AG04449 (cell line): ENCODE measurements at regions not wholly inside any gene's neighbourhood (a gene's known extent, or its start where the extent isn't known, plus 50 kb on each side); places are given as distances from the start of the nearest gene placed in this dataset.

Experiments
- CTCF ChIA-PET: fragments of 350-600 bp; formaldehyde crosslinking; extraction: SDS; loops from one replicate; lab custom pipeline; 2021; ENCODE audit warnings: antibody characterized with exemption; lab: Yijun Ruan, JAX
- POLR2A ChIA-PET: fragments of 400-600, 350-600 bp; formaldehyde crosslinking; extraction: SDS; loops from one replicate; lab custom pipeline; 2020; ENCODE audit warnings: antibody characterized with exemption, inconsistent platforms; lab: Yijun Ruan, JAX
- DNase-seq: peaks from one replicate; pipeline ENCODE4 v3.0.0-alpha.2; 2010; ENCODE audit warnings: low read depth, low spot score
- H3K4me3 ChIP-seq: 2 replicates; pipeline ENCODE4 v1.5.1; 2011; ENCODE audit warnings: low read depth, mild to moderate bottlenecking, control low read depth, low read length
- CTCF ChIP-seq: IDR thresholded peaks from one replicate; pipeline ENCODE4 v1.5.1; 2011; ENCODE audit warnings: mild to moderate bottlenecking, moderate library complexity, low read length, control low read depth, inconsistent platforms; ENCODE audit not compliant: insufficient read depth; ENCODE audit errors: missing control alignments

GRCh38 chr6:878179-878578, 185.2 kb upstream of the EXOC2 start:
- no peak overlapping the region for H3K4me3 ChIP-seq
- CTCF ChIA-PET: no interaction called here
- TF ChIP-seq CTCF: no peak

GRCh38 chr6:875012-875411, 182.1 kb upstream of the EXOC2 start:
- no peak for DNase-seq
- no peak overlapping the region for H3K4me3 ChIP-seq
- ChIA-PET CTCF (no interaction called here), POLR2A (no interaction called here)
- no peak for TF ChIP-seq CTCF

More at GRCh38 chr6:878179-878578, 185.2 kb upstream of the EXOC2 start:
- POLR2A ChIA-PET: no interaction called here
- DNase-seq: no peak

- CTCF ChIA-PET: interaction anchor here (1.1 kb wide), 1 partner anchor 74 kb away, joined by 3 read pairs; no protein-coding TSS in a partner anchor
Measured at GRCh38 chr6:872570-873125, 179.7 kb upstream of the EXOC2 start.

GRCh38 chr6:871503-871902, 178.6 kb upstream of the EXOC2 start:
- no peak for TF ChIP-seq CTCF
- no peak for DNase-seq
- ChIA-PET POLR2A (no interaction called here), CTCF (no interaction called here)
- no peak overlapping the region for H3K4me3 ChIP-seq

More at GRCh38 chr6:872570-873125, 179.7 kb upstream of the EXOC2 start:
- no peak for DNase-seq
- H3K4me3 ChIP-seq: no peak overlapping the region
- POLR2A ChIA-PET: no interaction called here
- TF ChIP-seq CTCF: no peak

- TF ChIP-seq CTCF: no peak
- no peak overlapping the region for H3K4me3 ChIP-seq
- no peak for DNase-seq
- ChIA-PET CTCF (no interaction called here), POLR2A (no interaction called here)
Measured at GRCh38 chr6:870096-870495, 177.2 kb upstream of the EXOC2 start.

GRCh38 chr6:868201-868600, 175.3 kb upstream of the EXOC2 start:
- CTCF ChIA-PET: no interaction called here
- no peak overlapping the region for H3K4me3 ChIP-seq
- DNase-seq: no peak
- POLR2A ChIA-PET: no interaction called here
- no peak for TF ChIP-seq CTCF
